HL-60 (cell line): ENCODE measurements at regions not wholly inside any gene's neighbourhood (a gene's known extent, or its start where the extent isn't known, plus 50 kb on each side); places are given as distances from the start of the nearest gene placed in this dataset.

Experiments
- DNase-seq, 2 experiments: peaks; one replicate each; pipeline ENCODE4 v3.0.0-alpha.2; 2010 to 2020; ENCODE audit warnings: low read depth in 1 of 2, low spot score in 1 of 2
- H3K27ac ChIP-seq: fragments of 250-450 bp; sonication (Bioruptor Pico); replicated peaks from 2 replicates; pipeline ENCODE4 v1.5.1; 2020; ENCODE audit warnings: mild to moderate bottlenecking, moderate library complexity
- H3K27me3 ChIP-seq: fragments of 250-450 bp; sonication (Bioruptor Pico); 2 replicates; pipeline ENCODE4 v1.5.1; 2021; ENCODE audit warnings: mild to moderate bottlenecking, moderate library complexity; ENCODE audit not compliant: insufficient read depth, poor library complexity, severe bottlenecking
- H3K4me3 ChIP-seq: replicated peaks from 2 replicates; pipeline ENCODE4 v1.5.1; 2011; ENCODE audit warnings: mild to moderate bottlenecking, control low read depth, low read length; ENCODE audit not compliant: insufficient read depth
- CTCF ChIP-seq: IDR thresholded peaks from one replicate; pipeline ENCODE4 v1.5.1; 2011; ENCODE audit warnings: low read length, control low read depth, inconsistent platforms; ENCODE audit not compliant: insufficient read depth
- GABPA ChIP-seq: IDR thresholded peaks from 2 replicates; pipeline ENCODE4 v1.6.1; 2012; ENCODE audit warnings: low read depth
- POLR2AphosphoS5 ChIP-seq: IDR thresholded peaks from 2 replicates; pipeline ENCODE4 v1.6.1; 2012; ENCODE audit warnings: low read depth
- SPI1 ChIP-seq: IDR thresholded peaks from 2 replicates; pipeline ENCODE4 v1.6.1; 2012; ENCODE audit warnings: low read depth, mild to moderate bottlenecking, borderline replicate concordance
- TF ChIP-seq, protein P1 (sequence below): IDR thresholded peaks from 2 replicates; pipeline ENCODE4 v1.6.1; 2012; ENCODE audit warnings: low read depth; ENCODE audit not compliant: insufficient replicate concordance

DNA sequence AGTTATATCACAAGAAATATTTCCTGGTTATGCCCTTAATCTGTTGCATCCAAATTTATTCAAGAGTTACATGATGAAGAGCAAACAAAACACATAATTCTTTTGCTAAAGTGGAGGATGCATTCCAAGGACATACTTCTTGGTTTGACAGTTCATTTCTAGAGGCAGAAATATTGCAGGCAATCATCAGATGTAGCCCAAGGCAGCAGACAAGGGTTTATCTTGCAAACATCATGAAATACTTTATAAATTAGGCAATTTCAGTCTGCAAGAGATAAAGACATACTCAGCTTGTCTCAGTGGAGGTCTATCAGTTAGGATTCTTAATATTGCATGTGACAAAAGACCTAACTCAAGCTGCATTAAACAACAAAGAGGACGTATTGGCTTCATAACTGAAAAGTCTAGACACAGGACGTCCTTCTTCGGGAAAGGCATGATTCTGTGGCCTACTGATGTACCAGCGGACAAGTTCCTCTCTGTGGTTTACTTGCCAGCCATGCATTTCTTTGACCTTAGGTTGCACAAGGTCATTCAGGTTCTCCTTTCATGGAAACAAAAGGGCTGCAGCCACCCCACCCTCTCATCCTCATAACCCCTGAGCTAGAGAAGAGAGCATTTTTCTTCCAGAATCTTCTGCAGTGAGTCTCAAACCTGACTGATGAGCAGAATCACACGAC is 204.1 kb downstream of the KATNAL1 start:
- peak overlapping the region; percentile 14 for H3K27ac ChIP-seq
- H3K4me3 ChIP-seq = no peak overlapping the region
- no peaks in the 10 kb centered on the region for H3K27me3 ChIP-seq
- peak; percentile 56 to 88 for DNase-seq
- TF ChIP-seq, protein P1, sequence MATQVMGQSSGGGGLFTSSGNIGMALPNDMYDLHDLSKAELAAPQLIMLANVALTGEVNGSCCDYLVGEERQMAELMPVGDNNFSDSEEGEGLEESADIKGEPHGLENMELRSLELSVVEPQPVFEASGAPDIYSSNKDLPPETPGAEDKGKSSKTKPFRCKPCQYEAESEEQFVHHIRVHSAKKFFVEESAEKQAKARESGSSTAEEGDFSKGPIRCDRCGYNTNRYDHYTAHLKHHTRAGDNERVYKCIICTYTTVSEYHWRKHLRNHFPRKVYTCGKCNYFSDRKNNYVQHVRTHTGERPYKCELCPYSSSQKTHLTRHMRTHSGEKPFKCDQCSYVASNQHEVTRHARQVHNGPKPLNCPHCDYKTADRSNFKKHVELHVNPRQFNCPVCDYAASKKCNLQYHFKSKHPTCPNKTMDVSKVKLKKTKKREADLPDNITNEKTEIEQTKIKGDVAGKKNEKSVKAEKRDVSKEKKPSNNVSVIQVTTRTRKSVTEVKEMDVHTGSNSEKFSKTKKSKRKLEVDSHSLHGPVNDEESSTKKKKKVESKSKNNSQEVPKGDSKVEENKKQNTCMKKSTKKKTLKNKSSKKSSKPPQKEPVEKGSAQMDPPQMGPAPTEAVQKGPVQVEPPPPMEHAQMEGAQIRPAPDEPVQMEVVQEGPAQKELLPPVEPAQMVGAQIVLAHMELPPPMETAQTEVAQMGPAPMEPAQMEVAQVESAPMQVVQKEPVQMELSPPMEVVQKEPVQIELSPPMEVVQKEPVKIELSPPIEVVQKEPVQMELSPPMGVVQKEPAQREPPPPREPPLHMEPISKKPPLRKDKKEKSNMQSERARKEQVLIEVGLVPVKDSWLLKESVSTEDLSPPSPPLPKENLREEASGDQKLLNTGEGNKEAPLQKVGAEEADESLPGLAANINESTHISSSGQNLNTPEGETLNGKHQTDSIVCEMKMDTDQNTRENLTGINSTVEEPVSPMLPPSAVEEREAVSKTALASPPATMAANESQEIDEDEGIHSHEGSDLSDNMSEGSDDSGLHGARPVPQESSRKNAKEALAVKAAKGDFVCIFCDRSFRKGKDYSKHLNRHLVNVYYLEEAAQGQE = no peak
- TF ChIP-seq POLR2AphosphoS5 = 0 out of 2 replicates have a peak, but pooled peaks have one; percentile 47
- TF ChIP-seq SPI1 = peak; percentile 87
- no peak for TF ChIP-seq CTCF
- no peak for TF ChIP-seq GABPA

- DNase-seq = no peak
- no peaks in the 10 kb centered on the region for H3K27me3 ChIP-seq
- no peak overlapping the region for H3K27ac ChIP-seq
- TF ChIP-seq, protein P1 = no peak
- no peak for TF ChIP-seq CTCF
- TF ChIP-seq POLR2AphosphoS5 = no peak
- no peak for TF ChIP-seq GABPA
- no peak for TF ChIP-seq SPI1
- H3K4me3 ChIP-seq = no peak overlapping the region
These were observed 207.1 kb downstream of the KATNAL1 start for GRCh38 chr13:30100226-30100625.

DNA sequence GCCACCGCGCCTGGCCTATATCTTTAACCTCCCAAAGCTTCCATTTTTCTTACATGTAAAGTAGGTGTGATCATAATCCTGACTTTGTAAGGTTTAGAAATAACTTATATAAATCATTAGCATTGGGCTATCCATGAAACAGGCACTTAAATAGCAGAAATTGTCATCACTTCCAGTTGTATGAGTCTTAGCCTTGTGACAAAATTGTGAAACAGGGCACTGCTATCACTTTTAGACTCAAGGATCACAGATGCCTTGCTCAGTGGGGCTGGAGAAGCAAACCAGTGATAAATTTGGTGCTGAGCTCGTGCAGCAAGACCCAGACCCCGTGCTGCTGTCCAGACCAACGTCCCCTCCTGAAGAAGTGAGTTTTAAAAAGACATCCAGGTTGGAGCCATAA is 209.7 kb downstream of the KATNAL1 start:
- Histone ChIP-seq H3K27ac (no peak overlapping the region), H3K4me3 (no peak overlapping the region), H3K27me3 (no peaks in the 10 kb centered on the region)
- DNase-seq = no peak
- TF ChIP-seq GABPA (no peak), CTCF (no peak), POLR2AphosphoS5 (no peak), SPI1 (no peak)
- TF ChIP-seq, protein P1 = no peak
